ENCODE measurements at regions not wholly inside any gene's neighbourhood (a gene's known extent, or its start where the extent isn't known, plus 50 kb on each side); places are given as distances from the start of the nearest gene placed in this dataset.

- TF ChIP-seq EZH2phosphoT487 (IDR thresholded peaks at IDR 0.05; ENCODE audit: unreplicated experiment) (no peak), CTCF (conservative IDR thresholded peaks at IDR 0.05; ENCODE audit: low read depth in 2 of 2) (no peak), EZH2 (IDR thresholded peaks at IDR 0.05; ENCODE audit: low read depth, unreplicated experiment) (no peak), POLR2AphosphoS5 (IDR thresholded peaks at IDR 0.05; ENCODE audit: low read depth) (no peak)
- TF ChIP-seq, protein P1, sequence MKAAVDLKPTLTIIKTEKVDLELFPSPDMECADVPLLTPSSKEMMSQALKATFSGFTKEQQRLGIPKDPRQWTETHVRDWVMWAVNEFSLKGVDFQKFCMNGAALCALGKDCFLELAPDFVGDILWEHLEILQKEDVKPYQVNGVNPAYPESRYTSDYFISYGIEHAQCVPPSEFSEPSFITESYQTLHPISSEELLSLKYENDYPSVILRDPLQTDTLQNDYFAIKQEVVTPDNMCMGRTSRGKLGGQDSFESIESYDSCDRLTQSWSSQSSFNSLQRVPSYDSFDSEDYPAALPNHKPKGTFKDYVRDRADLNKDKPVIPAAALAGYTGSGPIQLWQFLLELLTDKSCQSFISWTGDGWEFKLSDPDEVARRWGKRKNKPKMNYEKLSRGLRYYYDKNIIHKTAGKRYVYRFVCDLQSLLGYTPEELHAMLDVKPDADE (IDR thresholded peaks at IDR 0.05) = no peak
Measured at GRCh38 chr20:29409833-29410805, 1847.3 kb upstream of the DEFB115 start.
